ENCODE measurements at regions not wholly inside any gene's neighbourhood (a gene's known extent, or its start where the extent isn't known, plus 50 kb on each side); places are given as distances from the start of the nearest gene placed in this dataset.

- no peak for TF ChIP-seq SUZ12 (IDR thresholded peaks at IDR 0.05; ENCODE audit: unreplicated experiment)
- no peak for TF ChIP-seq CHD1 (IDR thresholded peaks at IDR 0.05; ENCODE audit: low read depth, low read length)
These were observed 245.3 kb upstream of the HSF2 start (continued) for GRCh38 chr6:122154155-122154554.

- no peak for ATAC-seq
- BruUV-seq (replicated peaks): no TSS peak
- no peaks in the 10 kb centered on the region for H4K20me1 ChIP-seq (ENCODE audit: control insufficient read depth, insufficient read depth)
- in situ Hi-C loops (cut with MboI) (no loop called here), intact Hi-C loops (cut with micrococcal nuclease; ENCODE audit: unreplicated experiment) (no loop called here)
- H3K9me3 ChIP-seq (replicated peaks; ENCODE audit: control insufficient read depth, insufficient read depth, low read length): no peaks in the 10 kb centered on the region
- H3K27ac ChIP-seq (ENCODE audit: control insufficient read depth, insufficient read depth): no peak overlapping the region
- no peak for TF ChIP-seq MTA3 (IDR thresholded peaks at IDR 0.05; ENCODE audit: borderline replicate concordance, low read length)
- TF ChIP-seq STAT3 (IDR thresholded peaks at IDR 0.05; ENCODE audit: low read depth, low read length): no peak
- TF ChIP-seq CEBPZ (IDR thresholded peaks at IDR 0.05; ENCODE audit: low read depth, low read length): no peak
- no peak for TF ChIP-seq BHLHE40 (IDR thresholded peaks at IDR 0.05; ENCODE audit: borderline replicate concordance in 1 of 2, low read depth in 2 of 2, low read length in 1 of 2)
- TF ChIP-seq SMC3 (IDR thresholded peaks at IDR 0.05; ENCODE audit: borderline replicate concordance, low read length): no peak
- no peak for TF ChIP-seq SREBF1 (IDR thresholded peaks at IDR 0.05; ENCODE audit: low read length)
- TF ChIP-seq NFIC (IDR thresholded peaks at IDR 0.05; ENCODE audit: low read depth, low read length): no peak
- TF ChIP-seq SIX5 (IDR thresholded peaks at IDR 0.05; ENCODE audit: low read depth, low read length, severe bottlenecking): no peak
- no peak for TF ChIP-seq POU2F2 (IDR thresholded peaks at IDR 0.05; ENCODE audit: borderline replicate concordance, low read depth, low read length)
- TF ChIP-seq PKNOX1 (IDR thresholded peaks at IDR 0.05): no peak
- no peaks in the 10 kb centered on the region for H3K4me1 ChIP-seq (ENCODE audit: control insufficient read depth, insufficient read depth, low read length)
- no peak for DNase-seq (ENCODE audit: low read depth, low spot score)
- ChIA-PET POLR2A (no interaction called here), CTCF (no interaction called here), RAD21 (ENCODE audit: unreplicated experiment) (no interaction called here), SMC1A (ENCODE audit: uncharacterized antibody, unreplicated experiment) (no interaction called here)
- H3K79me2 ChIP-seq (ENCODE audit: control insufficient read depth, insufficient read depth, low read length): no peaks in the 10 kb centered on the region
- H3K27me3 ChIP-seq (replicated peaks in 1 of 2; ENCODE audit: control insufficient read depth in 2 of 2, insufficient read depth in 2 of 2, low read length in 1 of 2): no peaks in the 10 kb centered on the region
- H2AFZ ChIP-seq (ENCODE audit: control insufficient read depth, low read depth, low read length): no peak overlapping the region
- H3K4me3 ChIP-seq: no peak overlapping the region
- no peak overlapping the region for H3K4me2 ChIP-seq (ENCODE audit: control insufficient read depth, insufficient read depth)
- 0% methylated on average over 2 of the region's 2 CpGs for WGBS (ENCODE audit: insufficient coverage, insufficient replicate concordance, low lambda C conversion rate, missing lambda C conversion rate)
- no peaks in the 10 kb centered on the region for H3K36me3 ChIP-seq (ENCODE audit: control insufficient read depth in 2 of 2, insufficient read depth in 2 of 2, low read length in 1 of 2)
- no peak overlapping the region for H3K9ac ChIP-seq (ENCODE audit: control insufficient read depth, insufficient read depth, low read length)
- no peak for FAIRE-seq
These were observed 244.4 kb upstream of the HSF2 start for GRCh38 chr6:122154912-122155575.

Measured in GM12878 (cell line).